Right lobe of liver (tissue), 4 donors: ENCODE measurements at regions not wholly inside any gene's neighbourhood (a gene's known extent, or its start where the extent isn't known, plus 50 kb on each side); places are given as distances from the start of the nearest gene placed in this dataset.

Experiments used
- CTCF ChIP-seq, 4 donors: fragments of 200-600 bp in 3 of 4; fragments of 450-650 bp in 1 of 4; IDR thresholded peaks; one replicate each; pipeline versions ENCODE4 v1.5.1 to v1.8.0; 2016 to 2022; ENCODE audit warnings: antibody characterized with exemption in 4 of 4, mild to moderate bottlenecking in 2 of 4
- POLR2A ChIP-seq: fragments of 450-650 bp; IDR thresholded peaks from one replicate; pipeline ENCODE4 v1.6.1; 2017; ENCODE audit warnings: antibody characterized with exemption, mild to moderate bottlenecking
- donor health status: DM: no; HTN: no; CAD: no.
- donor health status: DM: no; HTN: no; CAD: no.
- donor health status: DM: no; HTN: yes; CAD: no.

- TF ChIP-seq POLR2A (no peak), CTCF (IDR thresholded peaks at IDR 0.05) (no peak)
These were observed 406.7 kb upstream of the DDX18 start for GRCh38 chr2:117407746-117408145.
